DOHH2 (cell line): ENCODE measurements at regions not wholly inside any gene's neighbourhood (a gene's known extent, or its start where the extent isn't known, plus 50 kb on each side); places are given as distances from the start of the nearest gene placed in this dataset.

Experiments used
- EZH2phosphoT487 ChIP-seq: fragments of 200-600 bp; sonication (generic); IDR thresholded peaks from 2 replicates; pipeline ENCODE4 v1.6.1; 2017; ENCODE audit warnings: borderline replicate concordance, mild to moderate bottlenecking, antibody characterized with exemption, low read length, moderate library complexity, mixed read lengths
- TF ChIP-seq, protein P1 (sequence below): fragments of 200-600 bp; sonication (generic); IDR thresholded peaks from one replicate; pipeline ENCODE4 v1.5.1; 2014; ENCODE audit warnings: antibody characterized with exemption, mild to moderate bottlenecking, low read depth, low read length; ENCODE audit not compliant: poor library complexity, severe bottlenecking

DNA sequence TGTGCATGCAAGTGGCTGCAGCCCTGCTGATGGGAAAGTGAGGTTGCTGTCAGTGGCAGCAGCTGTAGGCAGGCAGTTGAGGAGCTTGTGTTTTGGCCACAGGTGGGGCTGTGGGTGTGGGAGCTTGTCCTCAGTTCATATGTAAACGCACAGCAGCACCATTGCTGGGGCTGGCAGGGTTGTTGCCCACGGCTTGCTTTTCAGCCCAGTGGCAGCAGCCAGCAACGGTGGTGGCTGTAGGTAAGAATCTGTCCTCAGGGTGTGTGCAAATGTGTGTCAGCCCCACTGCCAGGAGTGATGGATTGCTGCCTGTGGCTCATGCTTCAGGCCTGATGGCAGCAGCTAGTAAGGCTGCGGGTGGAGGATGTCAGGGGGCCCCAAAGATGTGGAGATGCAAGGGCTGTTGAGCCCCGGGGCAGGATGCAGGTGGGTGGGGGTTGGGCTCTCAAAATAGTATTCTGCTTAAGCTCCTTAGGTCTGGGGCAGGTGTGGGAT lies 141.3 kb upstream of the THUMPD2 start:
- TF ChIP-seq, protein P1, sequence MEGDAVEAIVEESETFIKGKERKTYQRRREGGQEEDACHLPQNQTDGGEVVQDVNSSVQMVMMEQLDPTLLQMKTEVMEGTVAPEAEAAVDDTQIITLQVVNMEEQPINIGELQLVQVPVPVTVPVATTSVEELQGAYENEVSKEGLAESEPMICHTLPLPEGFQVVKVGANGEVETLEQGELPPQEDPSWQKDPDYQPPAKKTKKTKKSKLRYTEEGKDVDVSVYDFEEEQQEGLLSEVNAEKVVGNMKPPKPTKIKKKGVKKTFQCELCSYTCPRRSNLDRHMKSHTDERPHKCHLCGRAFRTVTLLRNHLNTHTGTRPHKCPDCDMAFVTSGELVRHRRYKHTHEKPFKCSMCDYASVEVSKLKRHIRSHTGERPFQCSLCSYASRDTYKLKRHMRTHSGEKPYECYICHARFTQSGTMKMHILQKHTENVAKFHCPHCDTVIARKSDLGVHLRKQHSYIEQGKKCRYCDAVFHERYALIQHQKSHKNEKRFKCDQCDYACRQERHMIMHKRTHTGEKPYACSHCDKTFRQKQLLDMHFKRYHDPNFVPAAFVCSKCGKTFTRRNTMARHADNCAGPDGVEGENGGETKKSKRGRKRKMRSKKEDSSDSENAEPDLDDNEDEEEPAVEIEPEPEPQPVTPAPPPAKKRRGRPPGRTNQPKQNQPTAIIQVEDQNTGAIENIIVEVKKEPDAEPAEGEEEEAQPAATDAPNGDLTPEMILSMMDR = peak; percentile 52
- no peak for TF ChIP-seq EZH2phosphoT487
